ENCODE measurements at regions not wholly inside any gene's neighbourhood (a gene's known extent, or its start where the extent isn't known, plus 50 kb on each side); places are given as distances from the start of the nearest gene placed in this dataset.

DNA sequence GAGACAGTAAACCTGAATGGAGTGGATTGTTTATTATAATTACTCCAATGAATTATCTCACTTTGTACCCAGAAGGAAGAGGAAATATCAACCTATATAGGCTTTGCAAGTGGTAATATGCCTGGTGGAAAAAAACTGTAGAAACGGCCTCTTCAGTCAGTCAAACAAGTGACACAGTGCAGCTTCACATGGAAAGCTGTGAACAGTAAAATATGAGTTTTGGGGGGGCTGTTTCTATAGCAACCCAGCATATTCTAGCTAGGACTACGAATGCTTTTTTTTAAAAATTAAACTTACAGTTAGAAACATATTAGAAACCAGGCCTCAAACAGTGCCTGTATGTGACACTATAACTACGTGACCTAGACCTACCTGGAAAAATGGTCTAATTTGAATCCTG is 150.1 kb downstream of the PPP1R2C start:
- no peak for TF ChIP-seq ZNF791 (tag by site-specific recombination; IDR thresholded peaks at IDR 0.05)
- TF ChIP-seq, protein P1, sequence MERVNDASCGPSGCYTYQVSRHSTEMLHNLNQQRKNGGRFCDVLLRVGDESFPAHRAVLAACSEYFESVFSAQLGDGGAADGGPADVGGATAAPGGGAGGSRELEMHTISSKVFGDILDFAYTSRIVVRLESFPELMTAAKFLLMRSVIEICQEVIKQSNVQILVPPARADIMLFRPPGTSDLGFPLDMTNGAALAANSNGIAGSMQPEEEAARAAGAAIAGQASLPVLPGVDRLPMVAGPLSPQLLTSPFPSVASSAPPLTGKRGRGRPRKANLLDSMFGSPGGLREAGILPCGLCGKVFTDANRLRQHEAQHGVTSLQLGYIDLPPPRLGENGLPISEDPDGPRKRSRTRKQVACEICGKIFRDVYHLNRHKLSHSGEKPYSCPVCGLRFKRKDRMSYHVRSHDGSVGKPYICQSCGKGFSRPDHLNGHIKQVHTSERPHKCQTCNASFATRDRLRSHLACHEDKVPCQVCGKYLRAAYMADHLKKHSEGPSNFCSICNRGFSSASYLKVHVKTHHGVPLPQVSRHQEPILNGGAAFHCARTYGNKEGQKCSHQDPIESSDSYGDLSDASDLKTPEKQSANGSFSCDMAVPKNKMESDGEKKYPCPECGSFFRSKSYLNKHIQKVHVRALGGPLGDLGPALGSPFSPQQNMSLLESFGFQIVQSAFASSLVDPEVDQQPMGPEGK (tag by site-specific recombination; IDR thresholded peaks at IDR 0.05), result no peak
- no peak for TF ChIP-seq ZNF560 (tag by site-specific recombination; IDR thresholded peaks at IDR 0.05; ENCODE audit: borderline replicate concordance)
- TF ChIP-seq, protein P2, sequence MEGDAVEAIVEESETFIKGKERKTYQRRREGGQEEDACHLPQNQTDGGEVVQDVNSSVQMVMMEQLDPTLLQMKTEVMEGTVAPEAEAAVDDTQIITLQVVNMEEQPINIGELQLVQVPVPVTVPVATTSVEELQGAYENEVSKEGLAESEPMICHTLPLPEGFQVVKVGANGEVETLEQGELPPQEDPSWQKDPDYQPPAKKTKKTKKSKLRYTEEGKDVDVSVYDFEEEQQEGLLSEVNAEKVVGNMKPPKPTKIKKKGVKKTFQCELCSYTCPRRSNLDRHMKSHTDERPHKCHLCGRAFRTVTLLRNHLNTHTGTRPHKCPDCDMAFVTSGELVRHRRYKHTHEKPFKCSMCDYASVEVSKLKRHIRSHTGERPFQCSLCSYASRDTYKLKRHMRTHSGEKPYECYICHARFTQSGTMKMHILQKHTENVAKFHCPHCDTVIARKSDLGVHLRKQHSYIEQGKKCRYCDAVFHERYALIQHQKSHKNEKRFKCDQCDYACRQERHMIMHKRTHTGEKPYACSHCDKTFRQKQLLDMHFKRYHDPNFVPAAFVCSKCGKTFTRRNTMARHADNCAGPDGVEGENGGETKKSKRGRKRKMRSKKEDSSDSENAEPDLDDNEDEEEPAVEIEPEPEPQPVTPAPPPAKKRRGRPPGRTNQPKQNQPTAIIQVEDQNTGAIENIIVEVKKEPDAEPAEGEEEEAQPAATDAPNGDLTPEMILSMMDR (tag by site-specific recombination; IDR thresholded peaks at IDR 0.05), result no peak
- no peak for TF ChIP-seq ZNF521 (tag by site-specific recombination; IDR thresholded peaks at IDR 0.05)
- no peak for TF ChIP-seq ZNF214 (tag by site-specific recombination; IDR thresholded peaks at IDR 0.05; ENCODE audit: borderline replicate concordance)
- TF ChIP-seq, protein P3, sequence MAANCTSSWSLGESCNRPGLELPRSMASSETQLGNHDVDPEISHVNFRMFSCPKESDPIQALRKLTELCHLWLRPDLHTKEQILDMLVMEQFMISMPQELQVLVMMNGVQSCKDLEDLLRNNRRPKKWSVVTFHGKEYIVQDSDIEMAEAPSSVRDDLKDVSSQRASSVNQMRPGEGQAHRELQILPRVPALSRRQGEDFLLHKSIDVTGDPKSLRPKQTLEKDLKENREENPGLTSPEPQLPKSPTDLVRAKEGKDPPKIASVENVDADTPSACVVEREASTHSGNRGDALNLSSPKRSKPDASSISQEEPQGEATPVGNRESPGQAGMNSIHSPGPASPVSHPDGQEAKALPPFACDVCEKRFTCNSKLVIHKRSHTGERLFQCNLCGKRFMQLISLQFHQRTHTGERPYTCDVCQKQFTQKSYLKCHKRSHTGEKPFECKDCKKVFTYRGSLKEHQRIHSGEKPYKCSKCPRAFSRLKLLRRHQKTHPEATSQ (tag by site-specific recombination; IDR thresholded peaks at IDR 0.05), result no peak
- no peak for TF ChIP-seq ZNF174 (tag by site-specific recombination; IDR thresholded peaks at IDR 0.05)

All from HEK293 (cell line).